ENCODE measurements at regions not wholly inside any gene's neighbourhood (a gene's known extent, or its start where the extent isn't known, plus 50 kb on each side); places are given as distances from the start of the nearest gene placed in this dataset.
"Not testable (repeated sequence)": the region's sequence is repeated elsewhere in the genome, so short reads cannot be mapped to it uniquely, and the experiment has no call there.

DNA sequence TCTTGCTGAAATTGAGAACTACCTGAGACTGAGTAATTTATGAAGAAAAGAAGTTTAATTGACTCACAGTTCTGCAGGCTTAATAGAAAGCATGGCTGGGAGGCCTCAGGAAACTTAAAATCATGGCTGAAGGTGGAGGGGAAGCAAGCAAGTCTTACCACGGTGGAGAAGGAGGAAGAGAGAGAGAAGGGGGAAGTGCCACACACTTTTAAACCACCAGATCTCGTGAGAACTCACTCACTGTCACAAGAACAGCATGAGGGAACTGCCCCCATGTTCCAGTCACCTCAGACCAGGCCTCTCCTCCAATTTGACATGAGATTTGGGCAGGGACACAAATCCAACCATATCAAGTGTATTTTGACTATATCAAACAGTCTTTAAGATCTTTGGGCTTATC, 668.3 kb downstream of the SLCO4C1 start:
- not testable (repeated sequence) for DNase-seq

DNA sequence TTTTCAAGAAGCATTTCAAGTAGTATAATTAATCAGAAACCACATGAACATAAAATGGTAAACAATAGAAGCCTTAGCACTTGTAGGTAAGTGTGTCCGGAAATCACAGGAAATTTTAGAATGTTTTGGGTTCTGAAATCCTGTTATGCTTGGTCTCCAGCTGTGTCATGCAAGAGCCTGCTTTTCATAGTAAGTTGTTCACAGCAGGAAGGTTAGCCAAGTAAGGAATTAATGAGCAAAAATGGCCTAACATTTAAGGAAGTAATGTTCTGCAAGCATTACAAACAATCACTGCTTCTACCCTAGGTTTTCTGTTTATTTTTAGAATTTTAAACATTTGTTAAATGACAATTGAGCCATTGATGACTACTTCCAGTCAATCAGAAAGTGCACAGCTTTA, 669.5 kb downstream of the SLCO4C1 start:
- DNase-seq: no peak

DNA sequence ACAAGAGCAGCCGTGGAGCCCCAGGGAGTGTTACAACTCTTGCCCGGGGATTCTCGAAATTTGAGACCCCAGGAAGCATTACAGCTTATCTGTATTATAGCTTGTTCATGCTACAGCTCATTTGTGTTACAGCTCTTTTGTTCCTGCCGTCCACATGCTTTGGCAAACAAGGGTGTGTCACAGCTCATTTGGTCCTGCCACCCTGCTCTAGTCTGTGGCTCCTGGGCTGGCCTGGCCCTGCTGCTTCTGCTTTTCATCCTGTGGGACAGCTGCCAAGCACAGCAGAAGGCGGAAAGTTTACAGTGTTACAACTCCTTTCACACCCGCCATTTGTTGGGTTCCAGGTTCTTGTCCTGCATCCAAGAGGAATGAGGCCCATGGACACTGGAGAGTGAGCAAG, 685.0 kb downstream of the SLCO4C1 start:
- DNase-seq: no peak

DNA sequence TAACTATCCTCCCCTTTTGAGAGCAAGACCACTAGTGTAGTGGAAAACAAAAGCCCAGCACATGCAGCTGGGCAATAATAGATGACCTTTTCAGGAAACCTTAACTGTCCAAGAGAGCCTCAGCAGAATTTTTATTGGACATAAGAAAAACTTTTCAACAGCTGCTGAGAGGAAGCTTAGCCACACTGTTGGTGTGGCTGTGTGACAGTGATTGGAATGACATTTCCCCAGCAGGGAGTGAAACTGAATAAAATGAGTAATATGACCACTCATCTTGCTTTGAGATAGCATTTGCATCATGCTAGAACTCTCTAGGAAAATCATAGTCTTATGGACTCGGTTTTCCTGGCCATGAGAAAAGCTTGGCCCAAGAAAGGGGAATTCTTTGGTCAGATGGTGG, 687.8 kb downstream of the SLCO4C1 start:
- DNase-seq: no peak

DNA sequence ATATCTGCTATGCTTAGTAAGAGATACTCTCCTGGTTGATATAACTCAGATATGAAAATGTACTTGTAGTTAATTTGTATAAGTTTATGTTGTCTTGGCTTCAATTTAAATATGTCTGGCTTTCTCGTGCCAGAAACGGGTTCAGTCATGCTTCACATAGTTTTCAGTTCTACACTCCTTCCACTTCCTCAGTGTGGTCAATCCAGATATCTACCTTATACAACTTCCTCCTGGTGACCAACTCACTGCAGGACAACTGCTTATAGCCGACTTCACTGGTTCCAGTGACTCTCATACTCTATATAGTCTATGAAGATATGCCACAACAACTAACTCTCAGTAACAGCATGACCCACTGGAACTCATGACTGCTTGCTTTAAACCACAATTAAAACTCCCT, 690.4 kb downstream of the SLCO4C1 start:
- no peak for DNase-seq

DNA sequence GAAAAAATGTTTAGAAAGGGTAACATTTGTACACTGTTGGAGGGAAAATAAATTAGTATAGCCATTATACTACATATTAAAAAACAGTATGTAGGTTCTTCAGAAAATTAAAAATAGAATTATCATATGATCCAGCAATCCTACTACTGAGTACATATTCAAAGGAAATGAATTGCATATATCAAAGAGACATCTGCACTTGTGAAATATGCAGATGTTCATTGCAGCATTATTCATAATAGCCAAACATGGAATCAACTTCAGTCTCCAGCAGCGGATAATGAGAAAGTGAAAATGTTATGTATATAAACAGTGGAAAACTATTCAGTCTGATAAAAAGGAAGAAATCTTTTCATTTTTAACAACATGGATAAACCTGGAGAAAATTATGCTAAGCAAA, 695.5 kb downstream of the SLCO4C1 start:
- DNase-seq: no peak

DNA sequence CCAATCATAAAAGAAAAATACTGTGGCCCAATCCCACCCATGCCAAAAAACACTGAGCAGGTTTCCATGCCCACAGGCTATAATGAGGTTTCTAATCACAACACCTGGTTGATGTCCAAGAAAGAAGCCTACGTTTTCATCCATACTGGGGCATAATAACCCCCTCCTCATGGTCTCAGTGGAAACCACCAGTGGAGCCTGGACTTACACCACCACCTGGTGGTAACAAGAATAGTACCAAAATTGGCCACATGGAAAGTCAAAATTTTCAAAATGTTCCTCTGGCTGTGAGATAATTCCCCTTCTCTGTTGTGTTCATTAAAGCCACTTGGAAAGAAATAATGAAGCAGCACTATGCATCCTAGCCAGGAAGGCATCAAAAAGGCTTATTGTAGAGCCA, 687.3 kb upstream of the ST8SIA4 start:
- no peak for DNase-seq

DNA sequence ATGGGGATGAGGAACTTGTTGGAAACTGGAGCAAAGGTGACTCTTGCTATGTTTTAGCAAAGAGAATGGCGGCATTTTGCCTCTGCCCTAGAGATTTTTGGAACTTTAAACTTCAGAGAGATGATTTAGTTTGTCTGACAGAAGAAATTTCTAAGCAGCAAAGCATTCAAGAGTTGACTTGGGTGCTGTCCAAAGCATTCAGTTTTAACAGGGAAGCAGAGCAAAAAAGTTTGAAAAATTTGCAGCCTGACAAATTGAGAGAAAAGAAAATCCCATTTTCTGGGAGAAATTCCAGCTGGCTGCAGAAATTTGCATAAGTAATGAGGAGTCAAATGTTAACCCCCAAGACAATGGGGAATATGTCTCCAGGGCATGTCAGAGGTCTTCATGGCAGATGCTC, 682.3 kb upstream of the ST8SIA4 start:
- no peak for DNase-seq

DNA sequence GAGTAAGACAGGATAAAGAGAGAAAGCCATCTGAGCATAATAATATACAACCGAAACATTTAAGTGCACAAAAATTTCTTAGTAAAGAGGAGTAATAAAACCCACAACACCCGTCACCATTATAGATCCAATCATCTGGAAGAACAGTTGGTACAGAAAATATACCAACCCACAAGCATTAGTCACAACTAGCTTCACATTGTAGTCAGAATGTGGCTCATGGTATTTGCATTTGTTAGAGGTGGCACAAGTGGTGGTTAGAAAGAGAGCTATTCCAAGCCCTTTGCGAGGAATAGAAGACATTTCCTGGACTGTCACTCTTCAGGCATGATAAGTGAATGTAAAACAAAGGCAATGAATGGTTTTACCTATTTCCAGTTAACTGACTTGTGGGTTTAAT, 677.5 kb upstream of the ST8SIA4 start:
- no peak for DNase-seq

DNA sequence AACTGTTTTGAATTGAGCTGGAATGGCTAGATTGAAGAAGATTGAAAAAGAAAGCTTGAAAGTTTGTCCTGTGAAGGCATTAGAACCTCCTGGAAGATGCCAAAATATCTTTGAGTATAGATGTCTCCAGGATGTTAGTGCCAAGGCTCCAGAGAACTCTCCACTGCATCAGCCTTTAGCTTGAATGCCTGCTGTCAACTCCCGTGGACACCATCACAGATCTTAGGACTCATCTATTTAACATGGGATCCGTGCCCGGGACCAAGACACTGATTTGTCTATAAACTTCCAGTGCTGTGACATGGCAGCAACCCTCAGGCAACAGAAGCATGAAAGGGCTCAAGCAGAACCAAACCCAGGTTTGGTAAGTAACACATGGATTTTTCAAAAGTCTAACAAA, 670.9 kb upstream of the ST8SIA4 start:
- no peak for DNase-seq

DNA sequence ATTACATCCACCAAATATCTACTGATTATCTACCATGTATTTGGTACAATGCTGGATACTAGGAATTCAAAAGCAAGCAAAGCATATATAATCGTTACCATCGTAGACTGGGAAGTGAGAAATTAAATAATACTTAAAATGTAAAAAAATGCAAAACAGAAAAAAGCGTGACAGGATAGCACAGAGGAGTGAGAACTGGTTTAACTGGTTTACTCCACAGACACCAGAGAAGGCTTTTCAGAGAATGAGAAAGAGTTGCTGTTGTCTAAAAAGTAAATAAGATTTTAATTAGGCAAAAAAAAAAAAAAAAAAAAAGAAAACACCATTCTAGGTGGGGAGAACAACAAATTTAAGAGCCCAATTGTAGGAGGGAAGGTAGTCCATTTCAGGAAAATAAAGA, 657.9 kb upstream of the ST8SIA4 start:
- DNase-seq: no peak

DNA sequence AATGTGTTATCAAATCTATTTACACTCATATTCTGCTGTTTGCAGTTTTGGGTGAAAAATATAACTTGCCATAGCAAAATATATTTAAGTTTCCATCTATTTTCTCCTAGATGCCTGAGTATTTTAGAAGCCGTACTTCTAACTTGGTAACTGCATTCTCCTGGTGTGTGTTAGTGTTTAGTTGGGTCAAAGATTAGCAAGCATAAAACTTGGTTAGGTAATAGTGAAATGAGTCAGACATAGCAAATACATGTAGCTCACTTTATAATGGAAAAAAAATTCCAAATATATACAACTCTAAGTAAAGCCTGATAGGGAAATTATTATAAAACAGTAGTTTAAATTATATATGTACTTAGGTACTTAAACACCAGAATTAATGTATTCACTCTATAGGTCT, 640.7 kb upstream of the ST8SIA4 start:
- no peak for DNase-seq

DNA sequence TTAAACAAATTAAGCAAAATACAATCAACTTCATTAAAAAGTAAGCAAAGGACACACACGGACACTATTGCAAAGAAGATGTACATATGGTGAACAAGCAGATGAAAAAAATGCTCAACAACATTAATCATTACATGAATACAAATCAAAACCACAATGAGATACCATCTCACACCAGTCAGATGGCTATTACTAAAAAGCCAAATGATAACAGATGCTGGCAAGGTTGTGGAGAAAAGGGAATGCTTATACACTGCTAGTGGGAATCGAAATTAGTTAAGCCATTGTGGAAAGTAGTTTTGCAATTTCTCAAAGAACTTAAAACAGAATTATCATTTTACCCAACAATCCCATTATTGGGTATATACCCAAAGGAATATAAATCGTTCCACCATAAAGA, 636.2 kb upstream of the ST8SIA4 start:
- no peak for DNase-seq

DNA sequence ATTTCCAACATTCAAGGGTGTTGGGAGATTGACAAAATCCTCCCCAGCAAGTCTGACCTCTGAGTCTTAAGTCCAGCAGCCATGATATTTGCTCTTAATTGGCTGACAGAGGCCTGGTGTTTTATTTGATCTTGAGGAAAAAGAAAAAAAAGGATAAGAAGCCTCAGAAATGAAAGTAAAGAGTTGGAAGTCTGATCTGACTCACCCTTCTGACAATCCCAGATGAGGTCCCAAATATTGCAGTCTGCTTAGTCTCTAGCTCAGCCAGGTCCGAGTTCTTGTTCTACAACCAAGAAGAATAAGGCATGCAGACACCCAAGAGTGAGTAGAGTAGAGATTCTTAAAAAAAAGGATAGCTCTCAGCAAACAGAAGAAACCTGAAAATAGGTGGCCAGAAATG, 632.5 kb upstream of the ST8SIA4 start:
- no peak for DNase-seq

DNA sequence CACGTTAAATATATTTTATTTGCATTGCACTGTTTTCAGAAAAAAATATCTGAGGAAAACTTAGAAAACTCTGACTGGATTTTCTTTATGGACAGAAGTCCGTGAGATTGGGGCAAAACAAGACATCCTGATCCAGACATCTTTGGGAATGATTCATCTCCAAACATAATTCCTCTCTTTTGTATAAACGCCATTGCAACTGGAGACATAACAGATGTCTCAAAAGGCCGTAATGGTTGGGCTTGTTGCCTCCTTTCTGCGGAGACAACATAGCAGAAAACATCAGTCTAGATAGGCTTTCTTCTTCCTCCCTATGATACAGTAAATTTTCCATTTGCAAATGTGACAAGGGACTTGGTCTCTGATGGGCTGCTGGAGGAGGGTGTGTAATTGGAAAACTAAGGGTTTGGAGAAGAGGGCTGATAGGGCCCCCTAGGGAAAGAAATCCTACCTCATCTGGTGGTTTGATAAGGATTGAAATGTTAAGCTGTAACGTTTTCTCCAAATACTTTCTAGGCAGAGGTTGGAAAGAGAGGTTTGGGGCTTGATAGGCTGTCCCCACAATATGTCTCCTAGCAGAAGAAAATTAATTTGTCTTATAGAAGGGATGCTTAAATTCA, 631.5 kb upstream of the ST8SIA4 start:
- DNase-seq: no peak

DNA sequence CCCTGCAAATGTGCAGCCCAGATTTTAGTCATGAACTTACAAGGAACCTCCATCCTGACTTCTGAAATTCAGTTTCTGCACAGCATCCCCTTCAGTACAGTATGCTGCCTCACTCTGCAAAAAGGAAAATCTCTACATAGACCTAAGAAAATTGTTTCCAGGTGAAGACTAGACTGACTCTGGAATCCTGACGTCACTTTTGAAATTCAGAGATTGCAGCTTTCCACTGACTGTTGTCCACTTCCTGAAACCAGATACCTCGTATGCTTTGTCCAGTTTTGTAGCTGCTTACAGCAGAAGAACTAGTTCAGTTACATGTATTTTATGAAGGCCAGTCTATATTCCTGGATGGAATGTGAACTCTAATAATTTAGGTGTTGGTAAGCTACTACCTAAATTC, 629.3 kb upstream of the ST8SIA4 start:
- no peak for DNase-seq

DNA sequence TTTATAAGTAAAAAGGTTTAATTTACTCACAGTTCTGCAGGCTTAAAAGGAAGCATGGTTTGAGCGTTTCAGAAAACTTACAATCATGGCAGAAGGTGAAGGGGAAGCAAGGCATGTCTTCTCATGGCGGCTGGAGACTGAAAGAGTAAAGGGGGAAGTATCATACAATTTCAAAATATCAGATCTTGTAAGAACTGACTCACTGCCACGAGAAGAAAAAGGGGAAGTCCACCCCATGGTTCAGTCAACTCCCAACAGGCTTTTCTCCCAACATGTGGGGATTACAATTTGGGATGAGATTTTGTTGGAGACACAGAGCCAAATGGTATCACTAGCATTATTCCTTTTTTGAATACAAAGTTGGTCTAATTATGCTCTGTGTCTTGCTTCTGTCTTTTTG, 627.9 kb upstream of the ST8SIA4 start:
- no peak for DNase-seq

DNA sequence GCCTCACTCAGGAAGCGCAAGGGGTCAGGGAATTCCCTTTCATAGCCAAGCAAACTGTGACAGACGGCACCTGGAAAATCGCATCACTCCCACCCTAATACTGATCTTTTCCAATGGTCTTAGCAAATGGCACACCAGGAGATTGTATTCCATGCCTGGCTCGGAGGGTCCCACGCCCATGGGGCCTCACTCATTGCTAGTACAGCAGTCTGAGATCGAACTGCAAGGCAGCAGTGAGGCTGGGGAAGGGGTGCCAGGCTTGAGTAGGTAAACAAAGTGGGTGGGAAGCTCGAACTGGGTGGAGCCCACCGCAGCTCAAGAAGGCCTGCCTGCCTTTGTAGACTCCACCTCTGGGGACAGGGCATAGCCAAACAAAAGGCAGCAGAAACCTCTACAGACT, 626.0 kb upstream of the ST8SIA4 start:
- not testable (repeated sequence) for DNase-seq

DNA sequence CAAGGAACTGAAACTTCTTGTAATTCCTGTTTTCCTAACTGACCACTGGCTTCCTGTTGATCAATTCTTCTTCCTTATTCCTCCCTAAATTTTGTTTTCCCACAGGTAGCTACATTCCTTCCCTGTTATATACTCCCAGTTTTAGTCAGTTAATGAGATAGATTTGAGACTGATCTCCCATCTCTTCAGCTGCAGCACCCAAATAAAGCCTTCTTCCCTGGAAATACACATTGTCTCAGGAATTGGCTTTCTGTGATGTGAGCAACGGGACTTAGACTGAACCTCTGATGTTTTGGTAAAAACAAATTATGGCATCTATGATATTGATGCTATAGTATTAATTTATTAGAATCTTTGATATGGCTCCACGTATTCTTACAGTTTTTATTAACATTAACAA, 617.3 kb upstream of the ST8SIA4 start:
- DNase-seq: no peak

DNA sequence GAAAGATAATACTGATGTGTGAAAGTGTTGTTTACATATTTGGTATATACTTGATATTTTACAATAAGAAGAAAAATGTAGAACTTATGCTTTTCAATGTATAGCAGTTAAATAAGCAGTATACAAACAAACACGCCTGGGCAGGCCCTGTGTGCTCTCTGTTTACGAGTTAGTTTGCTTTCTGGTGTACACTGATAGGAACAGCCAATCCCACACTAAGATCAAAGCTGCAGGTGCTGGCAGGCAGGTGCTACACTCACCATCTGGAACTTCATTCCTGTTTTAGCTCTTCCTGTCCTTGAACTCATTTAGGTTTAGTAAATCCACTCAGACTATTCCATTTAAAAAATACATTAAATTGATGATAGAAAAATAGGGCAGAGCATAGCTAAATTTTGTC, 614.7 kb upstream of the ST8SIA4 start:
- no peak for DNase-seq

DNA sequence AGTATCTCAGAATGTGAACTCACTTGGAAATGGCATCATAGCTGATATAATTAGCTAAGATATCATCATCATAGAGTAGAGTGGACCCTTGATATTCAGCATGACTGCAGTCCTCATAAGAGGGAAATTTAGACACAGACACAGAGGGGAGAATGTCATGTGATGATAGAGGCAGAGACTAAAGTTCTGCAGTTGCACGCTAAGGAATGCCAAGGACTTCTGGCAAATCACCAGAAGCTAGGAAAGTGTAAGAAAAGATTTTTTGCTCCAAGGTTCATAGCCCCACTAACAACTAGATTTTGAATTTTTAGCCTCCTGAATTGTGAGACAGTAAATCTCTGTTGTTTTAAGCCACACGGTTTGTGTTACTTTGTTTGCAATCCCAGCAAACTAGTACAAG, 612.6 kb upstream of the ST8SIA4 start:
- no peak for DNase-seq

DNA sequence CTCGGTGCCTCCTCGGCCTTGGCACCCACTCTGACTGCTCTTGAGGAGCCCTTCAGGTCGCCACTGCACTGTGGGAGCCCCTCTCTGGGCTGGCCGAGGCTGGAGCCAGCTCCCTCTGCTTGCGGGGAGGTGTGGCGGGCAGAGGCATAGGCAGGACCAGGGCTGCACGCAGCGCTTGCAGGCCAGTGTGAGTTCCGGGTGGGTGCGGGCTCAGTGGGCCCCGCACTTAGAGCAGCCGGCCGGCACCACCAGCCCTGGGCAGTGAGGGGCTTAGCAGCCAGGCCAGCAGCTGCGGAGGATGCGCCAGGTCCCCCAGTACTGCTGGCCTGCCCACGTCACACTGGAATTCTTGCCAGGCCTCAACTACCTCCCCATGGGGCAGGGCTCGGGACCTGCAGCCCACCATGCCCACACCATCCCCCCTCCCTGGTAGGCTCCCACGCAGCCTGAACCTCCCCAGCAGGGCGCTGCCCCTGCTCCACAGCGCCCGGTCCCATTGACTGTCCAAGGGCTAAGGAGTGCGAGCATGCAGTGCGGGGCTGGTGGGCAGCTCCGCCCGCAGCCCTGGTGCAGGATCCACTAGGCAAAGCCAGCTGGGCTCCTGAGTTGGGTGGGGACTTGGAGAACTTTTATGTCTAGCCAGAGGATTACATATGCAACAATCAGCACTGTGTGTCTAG, 602.9 kb upstream of the ST8SIA4 start:
- DNase-seq: no peak

DNA sequence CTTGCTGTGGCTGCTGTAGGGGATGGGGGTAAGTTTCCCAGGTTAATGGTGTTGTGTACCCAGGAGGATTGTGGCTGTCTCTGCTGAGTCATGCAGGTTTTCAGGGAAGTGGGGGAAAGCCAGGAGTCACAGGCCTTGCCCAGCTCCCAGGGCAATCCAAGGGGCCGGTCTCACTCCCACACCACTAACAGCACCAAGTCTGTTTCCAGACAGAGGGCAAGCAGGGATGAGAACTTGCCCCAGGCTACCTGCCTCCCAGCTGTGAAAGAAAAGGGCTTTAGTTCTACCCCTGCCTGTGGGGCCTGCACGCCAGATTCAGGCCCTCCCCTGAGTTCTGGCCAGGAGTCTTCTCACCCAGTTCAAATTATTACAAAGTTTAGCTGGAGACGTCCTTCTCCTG, 579.8 kb upstream of the ST8SIA4 start:
- DNase-seq: no peak

DNA sequence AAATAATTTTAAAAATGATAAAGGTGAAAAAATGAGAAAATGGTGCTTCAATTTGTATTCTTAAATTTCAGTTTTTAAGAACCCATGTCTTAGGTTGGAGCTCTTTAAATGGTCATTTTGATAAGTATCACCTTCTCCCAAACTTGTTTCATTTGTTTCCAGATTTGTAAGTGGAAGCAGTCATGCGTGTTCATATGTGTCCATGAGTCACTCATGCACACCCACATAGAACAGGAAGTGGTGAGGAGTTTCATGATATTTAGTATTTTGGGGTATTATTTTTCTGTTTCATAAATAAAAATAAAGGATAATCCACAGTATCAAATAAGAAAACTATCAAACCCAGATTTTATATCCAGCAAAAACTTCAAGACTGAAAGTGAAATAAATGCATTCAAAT, 570.4 kb upstream of the ST8SIA4 start:
- DNase-seq: no peak

DNA sequence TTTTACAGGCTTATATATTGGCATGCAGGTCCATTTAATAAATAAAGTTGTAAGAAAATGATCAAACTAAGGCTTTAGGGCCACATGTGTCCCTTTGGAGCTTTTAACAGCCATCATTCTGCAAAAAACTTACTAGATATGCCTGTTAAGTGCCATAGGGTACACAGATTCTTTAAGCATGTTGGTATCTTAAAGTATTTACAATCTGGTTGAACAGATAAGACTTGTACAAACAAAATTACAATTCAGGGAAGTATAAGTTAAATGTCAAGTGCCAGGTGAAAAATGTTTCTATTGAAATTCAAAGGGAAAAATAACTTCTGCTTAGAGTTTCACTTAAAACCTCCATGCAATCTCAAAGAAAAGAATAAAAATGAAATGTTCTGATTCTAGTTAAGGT, 558.4 kb upstream of the ST8SIA4 start:
- no peak for DNase-seq
